ENCODE measurements at regions not wholly inside any gene's neighbourhood (a gene's known extent, or its start where the extent isn't known, plus 50 kb on each side); places are given as distances from the start of the nearest gene placed in this dataset.

DNA sequence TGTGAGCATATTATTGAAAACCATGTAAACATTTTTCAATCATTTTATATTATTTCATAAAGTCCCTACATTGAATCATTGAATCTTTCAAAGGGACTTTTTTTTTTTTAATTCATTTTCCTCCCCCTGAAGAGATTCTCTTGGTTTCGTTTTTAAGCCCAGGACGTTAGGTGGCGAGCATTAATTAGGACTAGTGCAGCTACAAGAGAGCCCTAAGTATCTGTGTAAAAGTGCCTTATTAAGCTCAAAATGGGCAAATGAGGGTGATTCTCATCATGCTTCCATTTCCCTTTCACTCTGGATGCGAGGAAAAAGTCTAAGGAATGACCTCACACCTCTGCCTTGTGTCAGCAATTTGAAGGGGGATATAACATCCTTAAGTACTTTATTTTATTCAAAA lies 517.9 kb upstream of the ITGA1 start:
- Histone ChIP-seq H2AFZ (ENCODE audit: low read length) (peak overlapping the region; percentile 60), H3K4me2 (ENCODE audit: low read depth, low read length) (peak overlapping the region; percentile 72)

GRCh38 chr5:52275639-52276038 lies 512.1 kb upstream of the ITGA1 start:
- Histone ChIP-seq H2AFZ (ENCODE audit: low read length) (no peak overlapping the region), H3K79me2 (ENCODE audit: low read length) (no peaks in the 10 kb centered on the region), H3K4me1 (ENCODE audit: low read length) (no peaks in the 10 kb centered on the region), H3K9ac (ENCODE audit: low read length) (no peak overlapping the region), H3K4me3 (ENCODE audit: low read length) (no peak overlapping the region), H3K9me2 (replicated peaks; ENCODE audit: insufficient read depth, low read length) (no peaks in the 10 kb centered on the region), H3K27me3 (replicated peaks; ENCODE audit: insufficient read depth, low read length) (no peaks in the 10 kb centered on the region), H4K20me1 (ENCODE audit: insufficient read depth, low read length) (no peaks in the 10 kb centered on the region), H3F3A (ENCODE audit: insufficient read depth, low read length) (no peaks in the 10 kb centered on the region), H3K27ac (ENCODE audit: low read length) (no peak overlapping the region), H3K4me2 (ENCODE audit: low read depth, low read length) (no peak overlapping the region), H3K36me3 (replicated peaks; ENCODE audit: insufficient read depth, low read length) (no peaks in the 10 kb centered on the region), H3K9me3 (replicated peaks; ENCODE audit: insufficient read depth, low read length) (no peaks in the 10 kb centered on the region)
- TF ChIP-seq, protein P1, sequence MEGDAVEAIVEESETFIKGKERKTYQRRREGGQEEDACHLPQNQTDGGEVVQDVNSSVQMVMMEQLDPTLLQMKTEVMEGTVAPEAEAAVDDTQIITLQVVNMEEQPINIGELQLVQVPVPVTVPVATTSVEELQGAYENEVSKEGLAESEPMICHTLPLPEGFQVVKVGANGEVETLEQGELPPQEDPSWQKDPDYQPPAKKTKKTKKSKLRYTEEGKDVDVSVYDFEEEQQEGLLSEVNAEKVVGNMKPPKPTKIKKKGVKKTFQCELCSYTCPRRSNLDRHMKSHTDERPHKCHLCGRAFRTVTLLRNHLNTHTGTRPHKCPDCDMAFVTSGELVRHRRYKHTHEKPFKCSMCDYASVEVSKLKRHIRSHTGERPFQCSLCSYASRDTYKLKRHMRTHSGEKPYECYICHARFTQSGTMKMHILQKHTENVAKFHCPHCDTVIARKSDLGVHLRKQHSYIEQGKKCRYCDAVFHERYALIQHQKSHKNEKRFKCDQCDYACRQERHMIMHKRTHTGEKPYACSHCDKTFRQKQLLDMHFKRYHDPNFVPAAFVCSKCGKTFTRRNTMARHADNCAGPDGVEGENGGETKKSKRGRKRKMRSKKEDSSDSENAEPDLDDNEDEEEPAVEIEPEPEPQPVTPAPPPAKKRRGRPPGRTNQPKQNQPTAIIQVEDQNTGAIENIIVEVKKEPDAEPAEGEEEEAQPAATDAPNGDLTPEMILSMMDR (IDR thresholded peaks at IDR 0.05; ENCODE audit: low read length), result no peak
- no peak for TF ChIP-seq EZH2 (optimal IDR thresholded peaks at IDR 0.05; ENCODE audit: low read depth, low read length)
- no peak for TF ChIP-seq EZH2phosphoT487 (IDR thresholded peaks at IDR 0.05; ENCODE audit: low read length)
- DNase-seq, result no peak

More for the DNA sequence above, 517.9 kb upstream of the ITGA1 start:
- H3K4me3 ChIP-seq (ENCODE audit: low read length), result peak overlapping the region; percentile 46
- H3K9me2 ChIP-seq (replicated peaks; ENCODE audit: insufficient read depth, low read length), result no peaks in the 10 kb centered on the region
- peak; percentile 50 for DNase-seq
- H3K27ac ChIP-seq (ENCODE audit: low read length), result no peak overlapping the region
- no peaks in the 10 kb centered on the region for H3K4me1 ChIP-seq (ENCODE audit: low read length)
- H3K36me3 ChIP-seq (replicated peaks; ENCODE audit: insufficient read depth, low read length), result no peaks in the 10 kb centered on the region
- H4K20me1 ChIP-seq (ENCODE audit: insufficient read depth, low read length), result no peaks in the 10 kb centered on the region
- H3K9me3 ChIP-seq (replicated peaks; ENCODE audit: insufficient read depth, low read length), result no peaks in the 10 kb centered on the region
- no peaks in the 10 kb centered on the region for H3K27me3 ChIP-seq (replicated peaks; ENCODE audit: insufficient read depth, low read length)
- H3F3A ChIP-seq (ENCODE audit: insufficient read depth, low read length), result no peaks in the 10 kb centered on the region
- TF ChIP-seq EZH2phosphoT487 (IDR thresholded peaks at IDR 0.05; ENCODE audit: low read length), result no peak
- no peak for TF ChIP-seq EZH2 (optimal IDR thresholded peaks at IDR 0.05; ENCODE audit: low read depth, low read length)
- TF ChIP-seq, protein P1 (IDR thresholded peaks at IDR 0.05; ENCODE audit: low read length), result no peak
- H3K9ac ChIP-seq (ENCODE audit: low read length), result peak overlapping the region; percentile 34; the same call in 1 of the 2 replicates
- H3K79me2 ChIP-seq (ENCODE audit: low read length), result no peaks in the 10 kb centered on the region

DNA sequence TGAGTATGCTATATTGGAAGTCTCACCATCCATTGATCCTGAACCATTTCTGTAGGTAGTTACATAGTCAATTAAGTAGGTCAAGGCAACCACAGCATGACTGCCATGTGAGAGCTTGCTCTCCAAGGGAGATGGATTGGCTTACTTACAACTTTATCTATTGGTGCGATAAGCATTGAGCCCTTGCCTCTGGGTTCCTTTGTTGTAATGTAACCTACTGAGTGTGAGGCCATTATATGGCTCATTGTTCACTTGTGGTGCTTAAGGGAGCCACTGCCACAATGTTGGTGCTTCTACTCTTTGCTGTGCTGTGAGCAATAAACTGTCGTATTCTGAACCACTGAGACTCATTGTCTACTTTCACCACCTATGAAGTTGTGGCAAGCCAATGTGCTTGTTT lies 510.6 kb upstream of the ITGA1 start:
- H3K27me3 ChIP-seq (replicated peaks; ENCODE audit: insufficient read depth, low read length), result no peaks in the 10 kb centered on the region
- no peaks in the 10 kb centered on the region for H4K20me1 ChIP-seq (ENCODE audit: insufficient read depth, low read length)
- H2AFZ ChIP-seq (ENCODE audit: low read length), result no peak overlapping the region
- H3K79me2 ChIP-seq (ENCODE audit: low read length), result no peaks in the 10 kb centered on the region
- H3K9ac ChIP-seq (ENCODE audit: low read length), result no peak overlapping the region
- no peaks in the 10 kb centered on the region for H3K9me2 ChIP-seq (replicated peaks; ENCODE audit: insufficient read depth, low read length)
- H3K9me3 ChIP-seq (replicated peaks; ENCODE audit: insufficient read depth, low read length), result no peaks in the 10 kb centered on the region
- no peaks in the 10 kb centered on the region for H3F3A ChIP-seq (ENCODE audit: insufficient read depth, low read length)
- no peaks in the 10 kb centered on the region for H3K36me3 ChIP-seq (replicated peaks; ENCODE audit: insufficient read depth, low read length)
- no peak overlapping the region for H3K4me3 ChIP-seq (ENCODE audit: low read length)
- DNase-seq, result no peak
- TF ChIP-seq EZH2phosphoT487 (IDR thresholded peaks at IDR 0.05; ENCODE audit: low read length) (no peak), EZH2 (optimal IDR thresholded peaks at IDR 0.05; ENCODE audit: low read depth, low read length) (no peak)
- TF ChIP-seq, protein P1 (IDR thresholded peaks at IDR 0.05; ENCODE audit: low read length), result no peak
- H3K27ac ChIP-seq (ENCODE audit: low read length), result no peak overlapping the region
- H3K4me1 ChIP-seq (ENCODE audit: low read length), result no peaks in the 10 kb centered on the region
- no peak overlapping the region for H3K4me2 ChIP-seq (ENCODE audit: low read depth, low read length)
